Brain microvascular endothelial cell (primary cell): ENCODE measurements at regions not wholly inside any gene's neighbourhood (a gene's known extent, or its start where the extent isn't known, plus 50 kb on each side); places are given as distances from the start of the nearest gene placed in this dataset.

Source experiments
- DNase-seq: peaks from one replicate; pipeline ENCODE4 v3.0.0-alpha.2; 2020
- H3K27ac ChIP-seq: fragments of 250-450 bp; sonication (Bioruptor Pico); 2 replicates; pipeline ENCODE4 v1.5.1; 2020; ENCODE audit warnings: mild to moderate bottlenecking, moderate library complexity
- H3K27me3 ChIP-seq: fragments of 250-450 bp; sonication (Bioruptor Pico); replicated peaks from 2 replicates; pipeline ENCODE4 v1.5.1; 2020; ENCODE audit warnings: mild to moderate bottlenecking
- H3K36me3 ChIP-seq: fragments of 250-450 bp; sonication (Bioruptor Pico); replicated peaks from 2 replicates; pipeline ENCODE4 v1.5.1; 2020; ENCODE audit warnings: mild to moderate bottlenecking
- H3K4me3 ChIP-seq: 2 replicates; pipeline ENCODE4 v1.5.1; 2011; ENCODE audit warnings: low read depth, mild to moderate bottlenecking, control low read depth, low read length, moderate library complexity
- CTCF ChIP-seq: IDR thresholded peaks from 2 replicates; pipeline ENCODE4 v1.5.1; 2011; ENCODE audit warnings: low read depth, mild to moderate bottlenecking, moderate library complexity, low read length, control low read depth, inconsistent platforms; ENCODE audit errors: missing control alignments
- in situ Hi-C: cut with HindIII; loops from 2 replicates; pipeline ENCODE4 v1.10.0; 2017; ENCODE audit warnings: low sequenced_read_pairs, low pct_ligation_motif_present

DNA sequence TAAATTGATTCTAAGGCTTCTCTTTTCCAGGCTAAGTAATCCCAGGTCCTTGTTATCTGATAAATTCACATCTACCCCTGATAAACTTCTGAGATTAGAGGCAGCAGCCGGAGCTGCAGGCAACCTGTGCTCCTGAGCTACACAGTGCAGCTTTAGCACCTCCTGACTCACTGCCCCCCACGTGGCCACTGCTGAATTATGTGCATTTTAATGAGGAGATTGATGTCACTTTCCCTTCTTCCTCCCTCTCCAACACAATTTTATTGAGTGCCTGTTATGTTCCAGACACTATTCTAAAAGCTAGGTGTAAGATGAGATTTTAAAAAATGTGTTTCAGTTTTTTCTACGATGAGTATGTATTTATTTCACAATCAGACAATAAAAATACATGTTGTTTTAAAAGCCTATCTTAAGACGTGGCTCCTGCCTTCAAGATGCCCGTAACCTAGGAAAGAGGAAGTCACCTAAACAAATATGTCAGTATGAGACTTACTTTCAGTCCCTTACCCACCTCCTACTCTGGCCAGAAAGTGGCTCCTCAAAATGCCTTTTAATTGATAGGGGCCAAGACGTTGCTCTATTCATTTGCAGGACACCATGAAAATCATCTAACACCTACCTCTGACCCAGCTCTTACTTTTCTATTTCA, 161.5 kb upstream of the PFN2 start:
- Histone ChIP-seq H3K27ac (no peak overlapping the region), H3K27me3 (no peaks in the 10 kb centered on the region), H3K4me3 (no peak overlapping the region), H3K36me3 (no peaks in the 10 kb centered on the region)
- no peak for TF ChIP-seq CTCF
- DNase-seq: no peak
- in situ Hi-C loops: no loop called here

GRCh38 chr3:150131663-150132062, 161.0 kb upstream of the PFN2 start:
- Histone ChIP-seq H3K27me3 (no peaks in the 10 kb centered on the region), H3K4me3 (no peak overlapping the region), H3K27ac (no peak overlapping the region), H3K36me3 (no peaks in the 10 kb centered on the region)
- in situ Hi-C loops: no loop called here
- DNase-seq: no peak
- TF ChIP-seq CTCF: no peak

DNA sequence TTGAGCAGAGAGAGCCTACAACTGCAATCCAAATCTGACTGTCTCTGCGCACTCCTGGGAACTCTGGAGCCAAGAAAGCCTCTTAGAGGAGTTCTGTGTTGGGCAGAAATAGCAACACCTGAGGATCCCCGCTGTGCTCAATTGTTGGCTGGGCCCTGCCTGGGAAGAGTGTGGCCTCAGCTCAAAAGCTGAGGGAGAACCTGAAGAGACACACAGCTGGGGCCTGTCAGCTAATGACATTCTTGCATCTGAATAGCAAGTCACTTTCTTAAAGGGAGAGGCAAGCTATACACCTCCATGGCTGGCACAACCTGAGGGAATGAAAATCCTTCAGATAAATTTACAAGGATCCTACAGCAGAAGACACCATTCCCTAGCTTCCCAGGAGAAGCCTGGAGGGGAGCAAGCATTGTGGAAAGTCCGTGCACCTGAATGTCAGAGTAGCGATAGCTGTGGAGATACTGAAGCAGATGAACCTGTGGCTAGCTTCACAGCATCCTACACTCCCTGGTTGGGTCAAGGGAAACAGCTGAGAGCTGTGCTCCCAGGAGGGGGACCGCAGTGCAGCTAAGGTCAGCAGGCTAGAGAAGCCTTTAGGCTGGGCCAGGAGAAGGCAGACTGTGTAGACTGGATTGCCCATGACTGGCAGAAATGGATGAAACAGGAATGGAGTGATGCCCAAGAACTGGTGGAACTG, 159.9 kb upstream of the PFN2 start:
- TF ChIP-seq CTCF: no peak
- no peak overlapping the region for H3K27ac ChIP-seq
- in situ Hi-C loops: no loop called here
- no peaks in the 10 kb centered on the region for H3K27me3 ChIP-seq
- no peak overlapping the region for H3K4me3 ChIP-seq
- no peaks in the 10 kb centered on the region for H3K36me3 ChIP-seq
- DNase-seq: no peak

DNA sequence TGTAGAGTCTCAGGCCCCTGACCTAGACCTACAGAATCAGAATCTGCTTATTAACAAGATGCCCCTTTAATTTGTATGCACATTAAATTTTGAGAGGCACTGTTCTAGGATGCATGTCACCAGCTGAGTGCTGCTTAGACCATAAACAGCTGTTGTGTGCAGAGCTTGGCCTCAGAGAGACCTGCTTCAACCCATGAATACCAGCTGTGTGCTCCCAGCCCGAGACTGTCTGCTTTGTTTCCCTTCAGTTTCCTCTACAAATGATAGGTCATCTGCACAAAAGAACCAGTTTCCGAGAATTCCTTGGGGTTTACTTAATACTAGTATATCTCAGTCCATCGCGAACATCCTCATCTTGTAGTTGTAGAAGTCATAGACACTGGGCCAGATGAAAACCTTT, 158.5 kb upstream of the PFN2 start:
- Histone ChIP-seq H3K27ac (no peak overlapping the region), H3K36me3 (no peaks in the 10 kb centered on the region), H3K27me3 (no peaks in the 10 kb centered on the region), H3K4me3 (no peak overlapping the region)
- TF ChIP-seq CTCF: no peak
- DNase-seq: no peak
- in situ Hi-C loops: no loop called here

- no peak for DNase-seq
- H3K27ac ChIP-seq: no peak overlapping the region
- in situ Hi-C loops: no loop called here
- H3K36me3 ChIP-seq: no peaks in the 10 kb centered on the region
- no peak overlapping the region for H3K4me3 ChIP-seq
- TF ChIP-seq CTCF: no peak
- no peaks in the 10 kb centered on the region for H3K27me3 ChIP-seq
Observed at GRCh38 chr3:150128126-150128525, 157.4 kb upstream of the PFN2 start.

DNA sequence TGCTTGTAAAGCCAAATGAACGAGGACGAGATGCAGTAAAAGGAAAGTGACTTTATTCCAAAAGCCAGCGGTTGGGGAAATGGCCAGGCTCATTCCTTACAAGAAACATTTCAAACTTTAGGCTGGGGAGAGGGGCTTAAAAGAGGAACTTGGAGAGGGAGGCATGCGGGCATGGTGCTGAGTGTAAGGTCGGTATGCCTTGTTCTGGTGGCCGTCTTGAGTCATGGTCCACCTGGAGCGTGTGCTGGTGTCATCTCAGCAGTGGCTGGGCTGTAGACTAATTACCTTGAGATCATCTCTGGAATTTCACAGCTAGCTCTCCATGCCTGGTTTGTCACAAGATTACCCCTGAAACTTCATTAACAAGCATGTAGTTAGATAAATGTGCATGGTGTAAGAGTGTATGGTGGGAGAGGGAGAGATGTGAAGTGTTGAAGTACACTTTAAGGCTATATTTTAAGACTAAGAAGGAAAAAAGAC, 156.4 kb upstream of the PFN2 start:
- in situ Hi-C loops: no loop called here
- Histone ChIP-seq H3K27ac (no peak overlapping the region), H3K4me3 (no peak overlapping the region), H3K36me3 (no peaks in the 10 kb centered on the region), H3K27me3 (no peaks in the 10 kb centered on the region)
- TF ChIP-seq CTCF: no peak
- DNase-seq: no peak
